BJ (cell line): ENCODE measurements at regions not wholly inside any gene's neighbourhood (a gene's known extent, or its start where the extent isn't known, plus 50 kb on each side); places are given as distances from the start of the nearest gene placed in this dataset.

ENCODE experiments used
- CTCF ChIA-PET: fragments of 350-600 bp; formaldehyde crosslinking; extraction: SDS; loops from one replicate; lab custom pipeline; 2021; ENCODE audit warnings: antibody characterized with exemption, inconsistent platforms; lab: Yijun Ruan, JAX
- POLR2A ChIA-PET: fragments of 300-600 bp; sonication (Branson Sonifier 250); formaldehyde crosslinking; extraction: SDS; loops from one replicate; lab custom pipeline; 2021; ENCODE audit warnings: antibody characterized with exemption; lab: Charles Lee
- DNase-seq: peaks from one replicate; pipeline ENCODE4 v3.0.0-alpha.2; 2011; ENCODE audit warnings: low read depth
- H3K27me3 ChIP-seq: 2 replicates; pipeline ENCODE4 v1.6.0; 2011; ENCODE audit warnings: low read length; ENCODE audit not compliant: control insufficient read depth, insufficient read depth
- H3K36me3 ChIP-seq: 2 replicates; pipeline ENCODE4 v1.5.1; 2011; ENCODE audit warnings: low read length; ENCODE audit not compliant: control insufficient read depth, insufficient read depth
- H3K4me3 ChIP-seq: 2 replicates; pipeline ENCODE4 v1.5.1; 2011; ENCODE audit warnings: low read depth, mild to moderate bottlenecking, control low read depth, low read length
- CTCF ChIP-seq: IDR thresholded peaks from 2 replicates; pipeline ENCODE4 v1.5.1; 2011; ENCODE audit warnings: low read depth, mild to moderate bottlenecking, control low read depth, inconsistent platforms, low read length, moderate library complexity; ENCODE audit not compliant: insufficient read depth

GRCh38 chr5:43941806-43942205 lies 338.8 kb downstream of the NNT start:
- POLR2A ChIA-PET = no interaction called here
- CTCF ChIA-PET = no interaction called here
- no peak for DNase-seq
- Histone ChIP-seq H3K27me3 (no peaks in the 10 kb centered on the region), H3K36me3 (no peaks in the 10 kb centered on the region), H3K4me3 (no peak overlapping the region)
- no peak for TF ChIP-seq CTCF

GRCh38 chr5:43940562-43940961 lies 337.6 kb downstream of the NNT start:
- Histone ChIP-seq H3K4me3 (no peak overlapping the region), H3K27me3 (no peaks in the 10 kb centered on the region), H3K36me3 (no peaks in the 10 kb centered on the region)
- ChIA-PET POLR2A (no interaction called here), CTCF (no interaction called here)
- TF ChIP-seq CTCF = no peak
- no peak for DNase-seq

GRCh38 chr5:43926923-43927322 lies 323.9 kb downstream of the NNT start:
- H3K4me3 ChIP-seq = no peak overlapping the region
- ChIA-PET CTCF (no interaction called here), POLR2A (no interaction called here)
- TF ChIP-seq CTCF = no peak
- no peaks in the 10 kb centered on the region for H3K36me3 ChIP-seq
- DNase-seq = no peak
- no peaks in the 10 kb centered on the region for H3K27me3 ChIP-seq

GRCh38 chr5:43920422-43920821 lies 317.4 kb downstream of the NNT start:
- CTCF ChIA-PET = no interaction called here
- no peak for TF ChIP-seq CTCF
- Histone ChIP-seq H3K27me3 (no peaks in the 10 kb centered on the region), H3K36me3 (no peaks in the 10 kb centered on the region), H3K4me3 (no peak overlapping the region)
- no peak for DNase-seq
- POLR2A ChIA-PET = no interaction called here

- TF ChIP-seq CTCF = no peak
- ChIA-PET POLR2A (no interaction called here), CTCF (no interaction called here)
- Histone ChIP-seq H3K4me3 (no peak overlapping the region), H3K36me3 (no peaks in the 10 kb centered on the region), H3K27me3 (no peaks in the 10 kb centered on the region)
- DNase-seq = no peak
These were observed 314.9 kb downstream of the NNT start for GRCh38 chr5:43917925-43918324.
